ENCODE measurements at regions not wholly inside any gene's neighbourhood (a gene's known extent, or its start where the extent isn't known, plus 50 kb on each side); places are given as distances from the start of the nearest gene placed in this dataset.

DNA sequence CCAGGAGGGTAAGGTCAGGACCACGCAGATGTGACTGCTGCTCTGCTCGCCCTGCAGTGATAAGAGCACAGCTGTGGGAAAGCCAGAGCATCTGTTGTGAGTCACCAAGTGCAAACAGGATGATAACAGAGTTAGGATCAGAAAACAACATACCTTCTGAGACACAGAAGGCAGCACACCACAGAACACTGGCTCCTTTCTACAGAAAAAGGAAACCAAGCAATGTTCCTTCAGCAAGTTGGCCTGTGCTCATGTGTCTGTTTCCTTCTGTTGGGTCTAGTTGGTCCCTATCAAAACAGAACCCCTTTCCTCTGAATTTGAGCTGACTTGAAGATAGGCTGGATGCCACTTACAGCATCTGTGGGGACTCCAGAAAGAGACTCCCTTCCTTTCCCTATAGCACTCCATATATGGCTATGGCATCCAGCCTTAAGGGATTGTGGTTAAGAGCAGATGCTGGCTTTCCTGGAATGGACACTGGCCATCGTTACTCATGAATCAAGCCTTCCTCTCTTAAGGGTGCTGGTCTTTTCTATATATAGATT is 440.7 kb upstream of the THBS1 start:
- WGBS (ENCODE audit: insufficient coverage), result 52% methylated on average over 2 of the region's 3 CpGs
- Histone ChIP-seq H4K20me1 (ENCODE audit: insufficient read depth, low read length) (no peaks in the 10 kb centered on the region), H2AFZ (ENCODE audit: insufficient read depth, low read depth, low read length, poor library complexity, severe bottlenecking) (no peak overlapping the region), H3K4me1 (ENCODE audit: control insufficient read depth in 1 of 2, insufficient read depth in 2 of 2, low read length in 2 of 2) (no peaks in the 10 kb centered on the region), H3K4me2 (replicated peaks; ENCODE audit: extremely low read depth, low read length, poor library complexity, severe bottlenecking) (no peak overlapping the region), H3K36me3 (replicated peaks in 1 of 2; ENCODE audit: control insufficient read depth in 1 of 2, insufficient read depth in 2 of 2, low read length in 2 of 2) (no peaks in the 10 kb centered on the region), H3K9me3 (replicated peaks in 1 of 2; ENCODE audit: control insufficient read depth in 1 of 2, insufficient read depth in 1 of 2, low read length in 2 of 2) (no peaks in the 10 kb centered on the region), H3K27ac (ENCODE audit: low read depth in 1 of 2, low read length in 2 of 2) (no peak overlapping the region), H3K79me2 (ENCODE audit: insufficient read depth, low read length) (no peaks in the 10 kb centered on the region), H3K9ac (ENCODE audit: insufficient read depth, low read length, poor library complexity, severe bottlenecking) (no peak overlapping the region), H3K27me3 (ENCODE audit: control insufficient read depth in 2 of 2, insufficient read depth in 2 of 2, low read length in 2 of 2) (no peaks in the 10 kb centered on the region), H3K4me3 (replicated peaks in 1 of 3; ENCODE audit: low read depth in 2 of 3, low read length in 3 of 3) (no peak overlapping the region)
- TF ChIP-seq, protein P1, sequence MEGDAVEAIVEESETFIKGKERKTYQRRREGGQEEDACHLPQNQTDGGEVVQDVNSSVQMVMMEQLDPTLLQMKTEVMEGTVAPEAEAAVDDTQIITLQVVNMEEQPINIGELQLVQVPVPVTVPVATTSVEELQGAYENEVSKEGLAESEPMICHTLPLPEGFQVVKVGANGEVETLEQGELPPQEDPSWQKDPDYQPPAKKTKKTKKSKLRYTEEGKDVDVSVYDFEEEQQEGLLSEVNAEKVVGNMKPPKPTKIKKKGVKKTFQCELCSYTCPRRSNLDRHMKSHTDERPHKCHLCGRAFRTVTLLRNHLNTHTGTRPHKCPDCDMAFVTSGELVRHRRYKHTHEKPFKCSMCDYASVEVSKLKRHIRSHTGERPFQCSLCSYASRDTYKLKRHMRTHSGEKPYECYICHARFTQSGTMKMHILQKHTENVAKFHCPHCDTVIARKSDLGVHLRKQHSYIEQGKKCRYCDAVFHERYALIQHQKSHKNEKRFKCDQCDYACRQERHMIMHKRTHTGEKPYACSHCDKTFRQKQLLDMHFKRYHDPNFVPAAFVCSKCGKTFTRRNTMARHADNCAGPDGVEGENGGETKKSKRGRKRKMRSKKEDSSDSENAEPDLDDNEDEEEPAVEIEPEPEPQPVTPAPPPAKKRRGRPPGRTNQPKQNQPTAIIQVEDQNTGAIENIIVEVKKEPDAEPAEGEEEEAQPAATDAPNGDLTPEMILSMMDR (IDR thresholded peaks at IDR 0.05), result no peak
- H3K4me1 Mint-ChIP-seq, result no peaks in the 10 kb centered on the region
- no peak overlapping the region for H3K4me3 Mint-ChIP-seq
- intact Hi-C loops (cut with micrococcal nuclease), result no loop called here
- H3K27me3 Mint-ChIP-seq (ENCODE audit: low read depth in 3 of 3), result peaks cover 2 to 3% (median 2%) of the 10 kb centered on the region in 3 donors
- DNase-seq, result no peak
- peaks cover 0 to 2% (median 0%) of the 10 kb centered on the region in 7 donors for H3K9me3 Mint-ChIP-seq
- no peak overlapping the region for H3K27ac Mint-ChIP-seq
- H3K36me3 Mint-ChIP-seq, result no peaks in the 10 kb centered on the region

GRCh38 chr15:39142500-39142899 is 438.4 kb upstream of the THBS1 start:
- TF ChIP-seq, protein P1 (IDR thresholded peaks at IDR 0.05), result no peak
- Mint-ChIP-seq H3K4me3 (no peak overlapping the region), H3K36me3 (no peaks in the 10 kb centered on the region), H3K4me1 (no peaks in the 10 kb centered on the region), H3K27ac (peak overlapping the region in 1 of 7 donors; percentile 11), H3K9me3 (peaks cover 0 to 2% (median 0%) of the 10 kb centered on the region in 7 donors), H3K27me3 (ENCODE audit: low read depth in 3 of 3) (peaks cover 0 to 2% (median under 1%) of the 10 kb centered on the region in 3 donors)
- Histone ChIP-seq H3K4me2 (replicated peaks; ENCODE audit: extremely low read depth, low read length, poor library complexity, severe bottlenecking) (no peak overlapping the region), H4K20me1 (ENCODE audit: insufficient read depth, low read length) (no peaks in the 10 kb centered on the region), H3K9me3 (replicated peaks in 1 of 2; ENCODE audit: control insufficient read depth in 1 of 2, insufficient read depth in 1 of 2, low read length in 2 of 2) (no peaks in the 10 kb centered on the region), H3K4me1 (ENCODE audit: control insufficient read depth in 1 of 2, insufficient read depth in 2 of 2, low read length in 2 of 2) (no peaks in the 10 kb centered on the region), H3K79me2 (ENCODE audit: insufficient read depth, low read length) (no peaks in the 10 kb centered on the region), H3K9ac (ENCODE audit: insufficient read depth, low read length, poor library complexity, severe bottlenecking) (no peak overlapping the region), H3K27me3 (ENCODE audit: control insufficient read depth in 2 of 2, insufficient read depth in 2 of 2, low read length in 2 of 2) (no peaks in the 10 kb centered on the region), H3K4me3 (replicated peaks in 1 of 3; ENCODE audit: low read depth in 2 of 3, low read length in 3 of 3) (no peak overlapping the region), H3K27ac (ENCODE audit: low read depth in 1 of 2, low read length in 2 of 2) (no peak overlapping the region), H2AFZ (ENCODE audit: insufficient read depth, low read depth, low read length, poor library complexity, severe bottlenecking) (no peak overlapping the region), H3K36me3 (replicated peaks in 1 of 2; ENCODE audit: control insufficient read depth in 1 of 2, insufficient read depth in 2 of 2, low read length in 2 of 2) (no peaks in the 10 kb centered on the region)
- no peak for DNase-seq
- intact Hi-C loops (cut with micrococcal nuclease), result no loop called here
